CD1c-positive myeloid dendritic cell (primary cell): ENCODE measurements at regions not wholly inside any gene's neighbourhood (a gene's known extent, or its start where the extent isn't known, plus 50 kb on each side); places are given as distances from the start of the nearest gene placed in this dataset.
"Not testable (repeated sequence)": the region's sequence is repeated elsewhere in the genome, so short reads cannot be mapped to it uniquely, and the experiment has no call there.

ENCODE experiments used
- DNase-seq: peaks from one replicate; pipeline ENCODE4 v3.0.0-alpha.2; 2016; ENCODE audit errors: extremely low spot score

DNA sequence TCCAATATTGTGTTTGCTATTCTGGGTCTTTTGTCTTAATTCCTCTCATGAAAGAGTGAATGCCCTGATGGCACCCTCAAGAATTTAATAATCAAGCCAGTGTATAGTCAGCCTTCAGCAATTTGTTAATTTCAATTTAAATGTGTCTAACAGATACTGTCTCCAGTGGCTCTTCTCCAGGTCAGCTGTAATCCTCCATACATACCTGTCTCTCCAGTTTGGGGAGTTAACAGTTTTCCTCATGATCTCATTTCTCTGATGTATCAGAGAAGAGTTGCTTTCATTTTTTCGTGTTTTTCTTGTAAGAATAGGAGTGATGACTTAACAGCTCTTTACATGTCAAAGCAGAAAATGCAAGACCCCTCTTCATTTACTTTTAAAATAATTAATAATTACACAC is 500.3 kb upstream of the RORB start:
- DNase-seq: no peak

DNA sequence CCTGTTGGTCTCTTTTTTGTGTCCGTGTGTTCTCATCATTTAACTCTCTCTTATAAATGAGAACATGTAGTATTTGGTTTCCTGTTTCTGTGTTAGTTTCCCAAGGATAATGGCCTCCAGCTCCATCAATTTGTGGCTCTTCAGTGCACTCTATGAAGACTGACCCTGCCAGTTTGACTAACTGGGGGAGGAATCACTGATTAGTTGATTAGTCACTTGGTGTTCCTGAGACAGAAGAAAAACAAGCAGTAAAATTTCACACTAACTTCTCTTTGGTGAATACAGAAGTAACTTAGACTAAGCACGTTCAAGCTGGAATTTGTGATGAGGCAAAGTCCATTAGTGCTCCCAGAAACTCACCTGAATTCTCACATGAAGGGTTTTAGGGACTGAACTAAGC is 495.8 kb upstream of the RORB start:
- no peak for DNase-seq

DNA sequence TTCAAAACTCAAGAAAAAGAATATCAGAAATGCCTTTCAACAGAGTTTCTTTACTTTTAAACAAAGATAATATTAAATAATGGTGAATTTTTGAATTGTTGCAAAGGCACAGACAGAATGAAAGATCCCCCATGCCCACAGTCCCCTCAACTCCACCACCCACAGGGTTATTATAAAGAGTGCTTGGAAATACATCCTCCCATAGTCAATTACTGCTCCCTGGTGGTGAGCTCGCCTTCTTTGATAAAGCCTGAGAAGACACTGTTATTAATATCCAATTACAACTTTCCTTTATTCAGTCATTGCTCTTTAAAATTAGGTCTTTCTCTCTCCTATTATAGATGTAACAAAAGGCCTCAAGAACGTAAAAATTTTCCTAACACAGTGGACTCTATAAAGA is 490.2 kb upstream of the RORB start:
- DNase-seq: no peak

DNA sequence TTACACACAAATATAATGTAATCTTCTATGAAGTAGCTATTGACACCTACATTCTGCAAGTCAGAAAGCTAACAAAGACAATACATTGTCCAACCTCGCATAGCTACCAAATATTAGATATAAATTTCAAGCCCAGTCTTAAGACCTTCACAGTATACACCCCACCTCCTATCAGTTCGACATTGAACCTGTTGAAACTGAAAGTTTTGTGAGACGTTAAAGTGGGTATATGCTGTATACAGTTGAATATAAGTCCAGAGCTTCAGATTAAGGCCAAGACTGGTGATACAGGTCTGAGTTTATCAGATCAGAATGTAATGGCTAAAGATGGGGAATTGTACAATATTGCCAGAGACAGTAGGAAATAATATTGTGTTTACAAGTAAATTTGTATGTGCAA is 489.3 kb upstream of the RORB start:
- DNase-seq: no peak

DNA sequence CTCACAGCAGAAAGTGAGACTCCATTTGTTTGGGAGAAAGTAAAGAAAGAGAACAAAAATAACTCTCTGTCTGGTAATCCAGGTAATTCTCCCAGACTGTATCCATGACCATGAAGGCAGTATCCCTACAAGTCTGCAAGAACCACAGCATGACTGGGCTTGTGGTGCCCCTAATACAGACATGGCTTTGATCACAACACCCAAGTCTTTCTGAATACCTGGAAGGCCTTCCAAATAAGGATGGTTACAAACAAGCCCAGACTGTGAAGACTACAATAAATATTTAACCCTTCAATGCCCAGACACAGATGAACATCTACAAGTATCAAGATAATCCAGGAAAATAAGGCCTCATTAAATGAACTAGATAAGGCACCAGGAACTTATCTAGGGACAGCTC is 481.1 kb upstream of the RORB start:
- DNase-seq: no peak

DNA sequence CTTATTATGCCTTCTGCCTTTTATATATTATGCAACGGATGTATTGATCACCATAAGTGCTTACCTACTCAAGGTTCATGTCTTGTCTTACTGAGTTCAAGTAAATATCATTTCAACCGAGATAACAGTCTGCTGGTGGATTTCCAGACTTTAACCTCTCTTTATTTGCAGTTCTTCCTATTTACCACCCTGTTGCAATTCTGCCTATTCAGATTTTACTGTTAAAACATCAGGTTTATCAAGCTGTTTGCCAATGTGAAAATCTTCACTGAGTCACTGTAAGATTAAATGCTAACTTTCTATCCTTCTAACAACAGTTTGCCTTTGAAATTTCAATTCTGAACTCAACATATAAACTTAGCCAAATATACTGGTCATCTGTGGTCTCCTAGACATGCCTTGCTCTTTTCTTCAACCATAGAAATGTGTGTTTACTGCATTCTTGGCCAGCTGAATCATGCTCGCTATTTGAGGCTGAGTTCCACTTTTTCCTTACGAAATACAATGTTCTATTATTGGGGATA is 471.7 kb upstream of the RORB start:
- DNase-seq: no peak

DNA sequence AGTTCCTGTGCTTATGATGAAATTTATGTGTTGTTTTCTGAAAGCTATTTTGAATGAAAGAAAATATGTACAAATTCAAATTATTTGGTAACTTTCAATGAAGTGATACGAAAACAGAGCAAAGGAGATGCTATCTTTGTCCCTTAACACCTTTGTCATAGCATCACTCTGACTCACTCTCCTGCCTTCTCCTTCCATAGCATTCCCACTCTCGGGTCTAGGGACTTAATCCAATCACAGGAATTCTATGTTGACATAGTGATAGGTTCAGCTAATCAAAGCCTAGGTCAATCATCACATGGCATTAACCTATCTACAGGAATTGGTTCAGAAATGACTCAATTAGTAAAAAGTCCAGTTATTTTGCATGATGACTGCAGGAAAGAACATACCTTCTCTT is 464.7 kb upstream of the RORB start:
- no peak for DNase-seq

DNA sequence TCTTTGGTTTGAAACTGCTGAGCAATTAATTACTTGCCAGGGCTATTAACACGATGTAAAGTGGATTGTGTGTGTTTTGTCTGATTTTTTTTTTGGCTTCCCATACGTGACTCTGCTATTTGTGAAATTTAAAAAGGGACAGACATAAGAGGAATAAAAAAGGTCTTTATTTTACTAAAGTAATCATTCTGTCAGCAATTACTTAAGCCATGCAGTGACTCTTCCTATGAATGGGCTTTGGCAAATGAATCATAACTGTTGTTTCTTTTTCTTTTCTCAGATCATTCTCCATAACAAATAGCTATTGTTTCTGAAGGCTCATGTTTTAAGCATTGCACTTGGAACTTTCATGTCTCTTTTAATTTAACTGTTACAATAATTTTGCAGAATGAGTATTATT is 461.3 kb upstream of the RORB start:
- DNase-seq: no peak

DNA sequence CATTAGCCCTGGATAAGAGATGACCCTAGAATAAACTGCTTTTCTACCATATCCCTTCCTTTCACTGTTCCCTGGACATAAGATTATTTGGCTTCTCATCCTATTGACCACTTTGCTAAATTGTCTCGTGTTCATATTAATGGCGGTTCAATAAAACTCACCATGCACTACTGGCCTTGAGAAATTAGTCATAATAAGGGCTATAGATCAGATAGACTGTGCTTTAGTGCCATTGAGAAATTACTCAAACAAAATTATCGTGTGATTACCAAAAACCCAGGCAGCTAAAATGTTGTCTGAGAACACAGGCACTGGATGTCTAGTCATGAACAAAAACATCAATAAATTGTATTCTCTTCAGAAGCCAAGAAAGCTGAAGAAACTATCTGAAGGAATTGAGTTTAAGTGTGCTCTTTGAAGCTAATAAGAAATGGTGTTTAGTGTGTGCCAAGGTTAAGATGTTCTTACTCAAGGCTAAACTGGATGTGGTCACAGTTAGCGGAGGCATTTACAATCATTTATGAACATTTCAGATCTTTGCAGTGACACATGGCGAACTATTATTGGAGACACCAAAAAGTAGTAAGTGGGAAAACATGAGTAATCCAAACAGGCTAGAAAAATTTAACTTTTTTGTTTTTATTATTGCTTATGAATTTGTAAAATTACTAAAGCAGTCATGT is 460.4 kb upstream of the RORB start:
- no peak for DNase-seq

DNA sequence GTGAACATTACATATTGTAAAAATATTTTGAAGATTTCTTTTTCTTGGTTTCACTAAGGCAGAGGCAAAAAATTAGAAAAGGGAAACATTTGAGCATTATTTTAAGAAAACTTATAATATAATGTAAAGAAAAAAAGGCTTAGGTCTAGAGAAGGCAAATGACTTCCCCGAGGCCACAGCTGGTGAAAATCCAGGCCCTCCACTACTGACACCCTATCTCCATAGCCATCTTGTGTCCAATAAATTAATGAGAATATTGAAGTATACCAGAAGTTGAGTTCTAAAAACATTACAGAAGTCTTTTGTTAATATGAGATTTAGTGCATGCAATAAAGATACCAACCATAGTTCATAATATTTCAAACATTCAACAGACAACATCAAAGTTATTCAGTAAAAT is 459.9 kb upstream of the RORB start:
- DNase-seq: no peak

DNA sequence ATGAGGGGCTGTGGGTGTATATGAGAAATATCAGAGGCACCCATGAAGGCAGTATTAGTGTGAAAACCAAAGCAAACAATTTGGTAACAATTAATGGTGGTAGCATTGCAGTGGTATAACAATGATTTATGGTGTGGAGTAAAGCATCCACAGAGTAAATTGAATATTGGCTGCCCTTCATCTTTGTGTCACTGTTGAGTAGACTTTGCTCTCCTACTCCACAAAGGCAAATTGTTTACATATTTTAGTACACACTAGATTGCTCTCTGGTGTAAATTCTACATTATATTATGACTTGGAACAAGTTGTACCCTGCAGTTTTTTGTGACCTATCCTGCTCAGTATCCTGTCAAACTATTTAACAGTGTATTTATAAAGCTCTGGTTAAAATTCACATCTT is 455.5 kb upstream of the RORB start:
- no peak for DNase-seq

DNA sequence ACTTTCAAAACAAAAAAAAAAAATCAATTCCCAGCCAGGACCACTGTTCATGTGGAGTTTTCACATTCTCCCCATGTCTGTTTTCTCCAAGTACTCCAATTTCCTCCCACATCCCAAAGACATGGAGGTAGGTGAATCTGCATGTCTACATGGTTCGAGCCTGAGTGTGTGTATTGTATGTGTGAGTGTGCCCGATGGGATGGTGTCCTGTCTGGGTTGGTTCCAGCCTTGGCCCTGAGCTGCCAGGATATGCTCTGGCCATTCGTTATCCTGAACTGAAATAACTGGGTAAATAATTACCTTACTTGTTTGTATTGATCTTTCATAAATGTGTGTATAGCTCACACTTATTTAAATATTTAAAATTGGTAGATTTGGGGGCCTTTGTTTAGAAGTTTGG is 452.3 kb upstream of the RORB start:
- DNase-seq: no peak

DNA sequence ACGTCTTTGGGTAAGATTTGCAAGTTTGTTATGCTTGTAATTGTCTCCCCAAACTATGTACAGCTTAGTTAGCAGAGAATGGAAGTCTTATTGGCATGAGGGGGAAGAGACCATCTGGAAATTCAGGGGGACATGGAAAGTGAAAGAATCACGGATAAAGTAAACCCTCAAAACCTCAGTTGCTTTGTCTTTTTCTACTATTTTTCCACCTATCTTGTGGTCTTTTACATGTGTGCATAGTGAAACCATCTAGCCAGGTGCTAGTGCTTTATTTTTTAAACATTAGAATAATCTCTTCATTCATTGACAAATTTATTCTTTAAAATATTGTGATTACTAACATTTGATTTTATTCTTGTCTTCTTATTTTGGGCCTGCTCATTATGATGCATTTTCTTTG is 441.1 kb upstream of the RORB start:
- DNase-seq: no peak

DNA sequence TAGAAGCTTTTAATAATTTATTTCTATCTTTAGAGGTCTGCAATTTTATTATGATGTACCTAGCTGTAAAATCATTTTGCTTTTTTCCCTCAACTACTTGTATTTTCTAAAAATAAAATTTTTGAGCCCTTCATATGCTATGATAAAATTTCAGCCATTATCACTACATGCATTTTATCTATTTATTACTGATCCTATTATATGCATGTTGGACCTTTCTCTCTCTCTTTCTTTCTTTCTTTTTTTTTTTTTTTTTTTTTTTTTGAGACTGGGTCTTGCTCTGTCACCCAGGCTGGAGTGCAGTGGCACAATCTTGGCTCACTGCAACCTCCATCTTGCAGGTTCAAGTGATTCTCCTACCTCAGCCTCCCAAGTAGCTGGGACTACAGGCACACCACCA is 440.1 kb upstream of the RORB start:
- DNase-seq: not testable (repeated sequence)

DNA sequence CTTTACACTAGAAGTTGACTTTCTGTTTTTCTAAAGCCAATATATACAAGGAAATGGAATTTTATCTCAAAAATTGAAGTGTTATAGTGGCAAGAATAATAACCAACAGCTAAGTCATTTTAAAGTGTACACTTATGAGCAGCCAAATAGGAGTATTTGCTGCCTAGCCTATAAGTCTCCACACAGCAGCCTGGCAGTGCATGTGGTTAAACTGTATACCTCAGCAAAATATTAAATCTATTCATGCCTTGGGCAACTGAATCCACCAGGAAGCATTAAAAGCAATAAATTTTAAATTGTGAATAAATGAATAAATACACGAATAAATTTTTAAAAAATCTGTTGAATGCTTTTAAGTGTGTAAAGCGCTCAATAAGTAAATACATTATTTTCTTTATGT is 432.4 kb upstream of the RORB start:
- DNase-seq: no peak

DNA sequence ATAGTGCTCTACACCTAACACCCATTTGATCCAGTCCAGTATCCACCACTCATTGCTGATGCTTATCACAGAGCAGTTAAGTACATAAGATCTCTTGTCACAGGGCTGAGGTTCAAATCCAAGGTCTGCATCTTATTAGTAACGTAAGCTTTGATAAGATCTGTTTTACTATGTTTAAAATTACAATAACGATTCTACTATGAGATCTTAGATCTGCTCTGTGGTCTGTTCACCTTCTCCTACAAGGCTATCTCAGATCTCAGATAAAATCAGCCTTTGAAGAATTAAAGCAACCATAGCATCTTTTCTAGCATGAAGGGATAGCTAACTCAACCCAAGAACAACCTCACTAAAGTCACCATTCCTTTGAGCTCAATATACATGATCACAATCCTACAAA is 431.0 kb upstream of the RORB start:
- no peak for DNase-seq

DNA sequence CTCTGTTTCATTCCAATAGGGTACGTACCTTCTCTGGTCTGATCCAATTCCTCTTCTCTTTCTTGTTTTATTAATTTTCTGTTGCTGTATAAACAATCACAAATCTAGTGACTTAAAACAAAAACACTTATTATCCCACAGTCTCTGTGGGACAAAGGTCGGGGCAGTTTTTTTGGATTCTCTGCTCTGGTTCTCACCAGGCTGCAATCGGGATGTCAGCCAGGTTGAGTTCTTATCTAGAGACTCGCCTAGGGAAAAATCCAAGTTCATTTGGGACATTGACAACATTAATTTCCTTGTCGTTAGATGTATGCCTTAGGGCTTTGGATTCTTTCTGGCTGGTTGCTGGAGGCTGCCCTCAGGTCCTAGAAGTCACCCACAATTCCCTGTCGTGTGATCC is 430.5 kb upstream of the RORB start:
- DNase-seq: no peak

DNA sequence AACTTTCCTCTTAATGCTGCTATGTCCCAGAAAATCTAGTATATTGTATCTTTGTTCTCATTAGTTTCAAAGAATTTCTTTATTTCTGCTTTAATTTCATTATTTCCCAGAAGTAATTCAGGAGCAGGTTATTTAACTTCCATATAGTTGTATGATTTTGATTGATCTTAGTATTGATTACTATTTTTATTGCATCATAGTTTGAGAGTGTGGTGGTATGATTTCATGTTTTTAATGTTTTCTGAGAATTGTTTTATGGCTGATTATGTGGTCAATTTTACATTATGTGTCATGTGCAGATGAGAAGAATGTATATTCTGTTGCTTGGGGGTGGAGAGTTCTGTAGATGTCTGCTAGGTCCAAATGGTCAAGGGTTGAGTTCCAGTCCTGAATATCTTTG is 425.6 kb upstream of the RORB start:
- no peak for DNase-seq

DNA sequence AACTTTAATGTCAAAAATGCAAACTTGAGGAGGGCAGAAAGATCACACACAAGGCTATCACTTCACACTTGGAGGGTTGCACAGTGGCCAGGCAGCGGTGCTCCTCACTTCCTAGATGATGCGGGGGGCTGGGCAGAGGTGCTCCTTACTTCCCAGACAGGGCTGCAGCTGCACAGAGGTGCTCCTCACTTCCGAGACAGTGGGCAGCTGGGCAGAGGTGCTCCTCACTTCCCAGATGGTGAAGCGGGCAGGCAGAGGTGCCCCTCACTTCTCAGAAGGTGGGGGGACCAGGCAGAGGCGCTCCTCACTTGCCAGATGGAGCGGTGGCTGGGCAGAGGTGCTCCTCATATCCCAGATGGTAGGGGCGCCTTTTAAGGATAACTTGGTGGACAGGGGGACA is 423.2 kb upstream of the RORB start:
- DNase-seq: no peak

DNA sequence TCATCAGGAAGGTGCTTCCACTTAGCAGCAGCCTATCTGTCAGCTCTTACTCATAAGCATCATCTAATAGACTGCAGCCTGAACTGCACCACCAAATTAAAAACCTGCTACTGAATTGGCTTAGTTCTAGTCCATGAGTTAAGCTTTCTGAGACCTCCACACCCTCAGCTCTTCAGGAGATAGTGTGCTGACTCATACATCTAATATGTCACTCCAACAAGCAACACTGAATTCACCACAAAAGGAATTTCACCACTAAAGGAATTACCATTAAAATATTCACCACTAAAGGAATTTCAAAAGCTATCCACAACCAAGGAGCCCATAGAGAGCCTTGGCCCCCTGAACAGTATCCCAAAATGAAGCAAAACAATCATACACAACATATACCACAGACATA is 418.5 kb upstream of the RORB start:
- DNase-seq: no peak

DNA sequence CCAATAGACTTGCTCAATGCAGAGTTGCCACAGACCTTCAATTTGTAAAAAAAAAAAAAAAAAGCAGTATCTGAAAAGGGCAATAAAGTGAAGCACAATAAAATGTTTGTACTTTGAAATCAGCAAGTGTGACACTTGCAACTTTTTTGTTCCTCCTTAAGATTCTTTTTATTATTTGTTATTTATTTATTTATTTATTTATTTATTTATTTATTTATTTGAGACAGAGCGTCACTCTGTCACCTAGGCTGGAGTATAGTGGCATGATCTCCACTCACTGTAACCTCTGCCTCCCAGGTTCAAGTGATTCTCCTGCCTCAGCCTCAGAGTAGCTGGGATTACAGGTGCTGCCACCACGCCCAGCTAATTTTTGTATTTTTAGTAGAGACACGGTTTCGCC is 416.5 kb upstream of the RORB start:
- DNase-seq: not testable (repeated sequence)

DNA sequence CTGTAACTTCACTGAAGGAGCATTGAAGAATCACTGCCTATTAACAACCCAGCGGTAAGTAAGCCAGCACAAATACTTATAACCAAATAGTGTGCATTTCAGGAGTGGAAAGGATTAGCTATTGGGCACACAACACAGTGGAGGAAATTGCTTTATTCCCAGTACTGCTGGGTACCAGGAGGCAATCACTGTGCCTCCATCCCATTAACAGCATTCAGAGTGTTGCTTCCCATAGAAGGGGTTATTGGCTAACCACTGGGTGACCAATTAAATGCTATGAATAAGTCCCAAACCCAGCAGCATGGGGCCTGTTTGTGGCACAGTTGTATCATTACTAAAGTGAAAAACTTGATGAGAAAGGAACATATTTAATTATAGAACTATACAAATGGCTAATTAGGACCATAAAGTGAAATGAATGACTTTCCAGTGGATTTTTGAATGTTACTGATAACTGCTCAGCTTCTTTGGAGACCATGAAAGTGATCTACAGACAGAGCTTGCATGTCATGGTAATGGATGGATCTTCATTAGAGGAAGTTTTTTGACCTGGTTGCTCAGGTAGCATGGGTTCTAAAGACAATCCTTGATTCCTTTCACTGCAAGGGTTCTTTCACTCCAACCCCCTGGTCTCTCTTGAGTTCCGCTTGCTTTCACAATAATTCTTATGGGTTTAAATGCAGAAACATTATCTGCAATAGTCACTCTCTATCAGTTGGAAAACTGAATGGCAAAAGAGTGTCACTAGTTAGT is 413.3 kb upstream of the RORB start:
- DNase-seq: no peak

DNA sequence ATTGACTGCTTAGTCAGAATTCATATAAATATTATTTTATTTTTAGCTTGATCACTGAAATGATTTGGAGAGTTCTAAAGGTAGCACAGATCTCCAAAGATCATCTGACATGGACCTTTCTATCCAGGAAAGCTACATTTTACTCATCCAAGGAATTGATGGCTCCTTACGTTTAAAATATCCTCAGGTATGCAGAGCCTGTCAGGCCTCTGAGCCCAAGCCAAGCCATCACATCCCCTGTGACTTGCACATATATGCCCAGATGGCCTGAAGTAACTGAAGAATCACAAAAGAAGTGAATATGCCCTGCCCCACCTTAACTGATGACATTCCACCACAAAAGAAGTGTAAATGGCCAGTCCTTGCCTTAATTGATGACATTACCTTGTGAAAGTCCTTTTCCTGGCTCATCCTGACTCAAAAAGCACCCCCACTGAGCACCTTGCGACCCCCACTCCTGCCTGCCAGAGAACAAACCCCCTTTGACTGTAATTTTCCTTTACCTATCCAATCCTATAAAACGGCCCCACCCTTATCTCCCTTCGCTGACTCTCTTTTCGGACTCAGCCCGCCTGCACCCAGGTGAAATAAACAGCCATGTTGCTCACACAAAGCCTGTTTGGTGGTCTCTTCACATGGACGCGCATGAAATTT is 411.6 kb upstream of the RORB start:
- DNase-seq: not testable (repeated sequence)
